ENCODE measurements at regions not wholly inside any gene's neighbourhood (a gene's known extent, or its start where the extent isn't known, plus 50 kb on each side); places are given as distances from the start of the nearest gene placed in this dataset.

- TF ChIP-seq IKZF5 (CRISPR knock-in tag; IDR thresholded peaks at IDR 0.05) (peak; percentile 90), ZNF460 (CRISPR knock-in tag; IDR thresholded peaks at IDR 0.05; ENCODE audit: borderline replicate concordance) (no peak; the same call in 1 of the 2 replicates), BRF2 (CRISPR knock-in tag; IDR thresholded peaks at IDR 0.05) (peak; percentile 40; the same call in 1 of the 2 replicates), CAMTA2 (CRISPR knock-in tag; IDR thresholded peaks at IDR 0.05; ENCODE audit: borderline replicate concordance) (no peak; the same call in 1 of the 2 replicates), ZNF317 (CRISPR knock-in tag; IDR thresholded peaks at IDR 0.05) (peak; percentile 86), MAFK (conservative IDR thresholded peaks at IDR 0.05 in 1 of 2, IDR thresholded peaks at IDR 0.05 in 1 of 2; ENCODE audit: low read length in 2 of 2) (peak; percentile 2 to 26; a peak in 1 of 4 replicates), KLF15 (CRISPR knock-in tag; IDR thresholded peaks at IDR 0.05; ENCODE audit: borderline replicate concordance) (no peak), GLMP (CRISPR knock-in tag; IDR thresholded peaks at IDR 0.05; ENCODE audit: borderline replicate concordance) (no peak), ZBTB21 (CRISPR knock-in tag; IDR thresholded peaks at IDR 0.05) (no peak), KIAA2018 (CRISPR knock-in tag; IDR thresholded peaks at IDR 0.05; ENCODE audit: borderline replicate concordance) (no peak), RAD51 (IDR thresholded peaks at IDR 0.05; ENCODE audit: borderline replicate concordance) (no peak), MEIS1 (CRISPR knock-in tag; IDR thresholded peaks at IDR 0.05; ENCODE audit: borderline replicate concordance) (peak; percentile 60; the same call in 1 of the 2 replicates), CENPT (CRISPR knock-in tag; IDR thresholded peaks at IDR 0.05; ENCODE audit: low read depth) (no peak), FOXK1 (CRISPR knock-in tag; IDR thresholded peaks at IDR 0.05; ENCODE audit: borderline replicate concordance, low read depth) (no peak; the same call in 1 of the 2 replicates), MED8 (CRISPR knock-in tag; IDR thresholded peaks at IDR 0.05; ENCODE audit: insufficient replicate concordance) (peak; percentile 59)
These were observed 139.4 kb upstream of the SHH start (continued) for GRCh38 chr7:155951554-155952158.

Measured in HepG2 (cell line).